Liver (tissue), 8 donors: ENCODE measurements at regions not wholly inside any gene's neighbourhood (a gene's known extent, or its start where the extent isn't known, plus 50 kb on each side); places are given as distances from the start of the nearest gene placed in this dataset.

Source experiments
- DNase-seq: peaks from one replicate; pipeline ENCODE4 v3.0.0-alpha.2; 2017; ENCODE audit warnings: low spot score
- H3K27ac ChIP-seq, 2 donors: one replicate each; pipeline ENCODE4 v1.7.0; 2013; ENCODE audit warnings: inconsistent platforms in 2 of 2, low read length in 2 of 2, control low read depth in 1 of 2, low read depth in 1 of 2, mild to moderate bottlenecking in 1 of 2
- H3K27me3 ChIP-seq, 4 donors: one replicate each; pipeline versions ENCODE4 v1.6.1 to v1.7.0; 2013; ENCODE audit warnings: low read length in 3 of 4, inconsistent platforms in 1 of 4, mild to moderate bottlenecking in 1 of 4, moderate library complexity in 1 of 4; ENCODE audit not compliant: control insufficient read depth in 4 of 4, insufficient read depth in 4 of 4
- H3K36me3 ChIP-seq, 4 donors: one replicate each; pipeline versions ENCODE4 v1.6.1 to v1.7.0; 2013; ENCODE audit warnings: low read length in 3 of 4, mild to moderate bottlenecking in 3 of 4, low read depth in 1 of 4, moderate library complexity in 1 of 4; ENCODE audit not compliant: control insufficient read depth in 4 of 4, insufficient read depth in 3 of 4
- H3K4me1 ChIP-seq, 4 donors: one replicate each; pipeline versions ENCODE4 v1.6.1 to v1.7.0; 2013; ENCODE audit warnings: low read length in 3 of 4, mild to moderate bottlenecking in 3 of 4, moderate library complexity in 1 of 4; ENCODE audit not compliant: control insufficient read depth in 4 of 4, insufficient read depth in 4 of 4
- H3K4me3 ChIP-seq, 3 donors: one replicate each; pipeline versions ENCODE4 v1.6.1 to v1.7.0; 2013; ENCODE audit warnings: low read length in 3 of 3, control low read depth in 1 of 3, low read depth in 1 of 3, mild to moderate bottlenecking in 1 of 3
- H3K9ac ChIP-seq, 2 donors: one replicate each; pipeline ENCODE4 v1.7.0; 2013; ENCODE audit warnings: low read length in 2 of 2, mild to moderate bottlenecking in 2 of 2, moderate library complexity in 2 of 2, control low read depth in 1 of 2, low read depth in 1 of 2
- H3K9me3 ChIP-seq, 4 donors: one replicate each; pipeline versions ENCODE4 v1.6.1 to v1.7.0; 2013; ENCODE audit warnings: low read length in 3 of 4; ENCODE audit not compliant: control insufficient read depth in 4 of 4
- ATF3 ChIP-seq: IDR thresholded peaks from 2 replicates; pipeline ENCODE4 v1.6.1; 2016; ENCODE audit warnings: antibody characterized with exemption
- CTCF ChIP-seq: fragments of 150-350 bp; IDR thresholded peaks from 2 replicates; pipeline ENCODE4 v1.5.1; 2017; ENCODE audit warnings: improper control_type of control experiment, low read depth, low read length; ENCODE audit not compliant: missing input control
- EGR1 ChIP-seq, 2 donors: IDR thresholded peaks; 2 replicates each; pipeline ENCODE4 v1.6.1; 2016 to 2018; ENCODE audit warnings: antibody characterized with exemption in 2 of 2, low read depth in 2 of 2
- FOXA1 ChIP-seq: IDR thresholded peaks from 2 replicates; pipeline ENCODE4 v1.6.1; 2016; ENCODE audit warnings: antibody characterized with exemption
- FOXA2 ChIP-seq: IDR thresholded peaks from 2 replicates; pipeline ENCODE4 v1.6.1; 2016; ENCODE audit warnings: antibody characterized with exemption
- GABPA ChIP-seq, 2 donors: IDR thresholded peaks in 1 of 2; conservative IDR thresholded peaks in 1 of 2; 2 replicates each; pipeline ENCODE4 v1.6.1; 2016; ENCODE audit warnings: antibody characterized with exemption in 2 of 2, mild to moderate bottlenecking in 1 of 2, moderate library complexity in 1 of 2
- HNF4A ChIP-seq, 2 donors: conservative IDR thresholded peaks; 2 replicates each; pipeline ENCODE4 v1.6.1; 2016; ENCODE audit warnings: antibody characterized with exemption in 2 of 2, mild to moderate bottlenecking in 2 of 2
- HNF4G ChIP-seq: IDR thresholded peaks from 2 replicates; pipeline ENCODE4 v1.6.1; 2016; ENCODE audit warnings: antibody characterized with exemption
- JUND ChIP-seq, 2 donors: IDR thresholded peaks; 2 replicates each; pipeline ENCODE4 v1.6.1; 2016; ENCODE audit warnings: antibody characterized with exemption in 2 of 2
- MAX ChIP-seq: IDR thresholded peaks from 2 replicates; pipeline ENCODE4 v1.6.1; 2016; ENCODE audit warnings: antibody characterized with exemption
- NR2F2 ChIP-seq: IDR thresholded peaks from 2 replicates; pipeline ENCODE4 v1.6.1; 2016; ENCODE audit warnings: antibody characterized with exemption
- RAD21 ChIP-seq, 2 donors: IDR thresholded peaks; 2 replicates each; pipeline ENCODE4 v1.6.1; 2016; ENCODE audit warnings: antibody characterized with exemption in 2 of 2, mild to moderate bottlenecking in 2 of 2
- REST ChIP-seq: IDR thresholded peaks from 2 replicates; pipeline ENCODE4 v1.6.1; 2016; ENCODE audit warnings: antibody characterized with exemption, mild to moderate bottlenecking
- RXRA ChIP-seq, 2 donors: IDR thresholded peaks; 2 replicates each; pipeline ENCODE4 v1.6.1; 2017 to 2018; ENCODE audit warnings: antibody characterized with exemption in 2 of 2, mild to moderate bottlenecking in 1 of 2
- SP1 ChIP-seq: IDR thresholded peaks from 2 replicates; pipeline ENCODE4 v1.6.1; 2018; ENCODE audit warnings: antibody characterized with exemption, mild to moderate bottlenecking
- TAF1 ChIP-seq: conservative IDR thresholded peaks from 2 replicates; pipeline ENCODE4 v1.6.1; 2016; ENCODE audit warnings: antibody characterized with exemption, mild to moderate bottlenecking
- YY1 ChIP-seq: IDR thresholded peaks from 2 replicates; pipeline ENCODE4 v1.6.1; 2016; ENCODE audit warnings: antibody characterized with exemption, mild to moderate bottlenecking
- ZBTB33 ChIP-seq: IDR thresholded peaks from 2 replicates; pipeline ENCODE4 v1.6.1; 2016; ENCODE audit warnings: antibody characterized with exemption
- WGBS: extraction: QIAGEN DNeasy Blood & Tissue Kit; methylation state at CpG from one replicate; pipeline ENCODE4 v1.1.7; 2013; 5-methylcytosine and 5-hydroxymethylcytosine counted together
- donor health status: healthy.
- donor health status: healthy.
- donor health status: healthy.
- donor health status: healthy.
- donor health status: healthy.

- WGBS, result 77% methylated on average over 2 of the region's 2 CpGs
These were observed 67.8 kb upstream of the OR9G4 start for GRCh38 chr11:56816259-56816658.

GRCh38 chr11:56808326-56808725 lies 59.8 kb upstream of the OR9G4 start:
- WGBS, result 58% methylated on average over 1 of the region's 1 CpG
- DNase-seq, result no peak
- TF ChIP-seq FOXA1 (no peak), TAF1 (no peak), JUND (IDR thresholded peaks at IDR 0.05) (no peak), REST (no peak), FOXA2 (no peak), EGR1 (IDR thresholded peaks at IDR 0.05; ENCODE audit: low read depth in 2 of 2) (no peak), ZBTB33 (no peak), HNF4G (no peak), RAD21 (IDR thresholded peaks at IDR 0.05) (no peak), YY1 (no peak), MAX (no peak), CTCF (no peak), RXRA (IDR thresholded peaks at IDR 0.05) (no peak), NR2F2 (no peak), SP1 (no peak), ATF3 (no peak)

More at GRCh38 chr11:56816259-56816658, 67.8 kb upstream of the OR9G4 start:
- no peak for DNase-seq
- Histone ChIP-seq H3K27me3 (no peaks in the 10 kb centered on the region), H3K9ac (no peak overlapping the region), H3K27ac (no peak overlapping the region), H3K9me3 (no peaks in the 10 kb centered on the region), H3K36me3 (no peaks in the 10 kb centered on the region), H3K4me3 (no peak overlapping the region), H3K4me1 (no peaks in the 10 kb centered on the region)
- TF ChIP-seq HNF4G (no peak), RAD21 (IDR thresholded peaks at IDR 0.05) (no peak), GABPA (IDR thresholded peaks at IDR 0.05 in 1 of 2, conservative IDR thresholded peaks at IDR 0.05 in 1 of 2) (no peak), EGR1 (IDR thresholded peaks at IDR 0.05; ENCODE audit: low read depth in 2 of 2) (no peak), YY1 (no peak), REST (no peak), SP1 (no peak), HNF4A (conservative IDR thresholded peaks at IDR 0.05) (no peak), RXRA (IDR thresholded peaks at IDR 0.05) (no peak), JUND (IDR thresholded peaks at IDR 0.05) (no peak), FOXA1 (no peak)

More at GRCh38 chr11:56808326-56808725, 59.8 kb upstream of the OR9G4 start:
- no peaks in the 10 kb centered on the region for H3K9me3 ChIP-seq
- no peak overlapping the region for H3K4me3 ChIP-seq
- H3K4me1 ChIP-seq, result no peaks in the 10 kb centered on the region
- H3K27ac ChIP-seq, result no peak overlapping the region
- no peak overlapping the region for H3K9ac ChIP-seq
- H3K36me3 ChIP-seq, result no peaks in the 10 kb centered on the region
- H3K27me3 ChIP-seq, result no peaks in the 10 kb centered on the region
